BJ (cell line): ENCODE measurements at regions not wholly inside any gene's neighbourhood (a gene's known extent, or its start where the extent isn't known, plus 50 kb on each side); places are given as distances from the start of the nearest gene placed in this dataset.

Experiments
- CTCF ChIA-PET: fragments of 350-600 bp; formaldehyde crosslinking; extraction: SDS; loops from one replicate; lab custom pipeline; 2021; ENCODE audit warnings: antibody characterized with exemption, inconsistent platforms; lab: Yijun Ruan, JAX
- POLR2A ChIA-PET: fragments of 300-600 bp; sonication (Branson Sonifier 250); formaldehyde crosslinking; extraction: SDS; loops from one replicate; lab custom pipeline; 2021; ENCODE audit warnings: antibody characterized with exemption; lab: Charles Lee
- DNase-seq: peaks from one replicate; pipeline ENCODE4 v3.0.0-alpha.2; 2011; ENCODE audit warnings: low read depth
- H3K27me3 ChIP-seq: 2 replicates; pipeline ENCODE4 v1.6.0; 2011; ENCODE audit warnings: low read length; ENCODE audit not compliant: control insufficient read depth, insufficient read depth
- H3K36me3 ChIP-seq: 2 replicates; pipeline ENCODE4 v1.5.1; 2011; ENCODE audit warnings: low read length; ENCODE audit not compliant: control insufficient read depth, insufficient read depth
- H3K4me3 ChIP-seq: 2 replicates; pipeline ENCODE4 v1.5.1; 2011; ENCODE audit warnings: low read depth, mild to moderate bottlenecking, control low read depth, low read length
- CTCF ChIP-seq: IDR thresholded peaks from 2 replicates; pipeline ENCODE4 v1.5.1; 2011; ENCODE audit warnings: low read depth, mild to moderate bottlenecking, control low read depth, inconsistent platforms, low read length, moderate library complexity; ENCODE audit not compliant: insufficient read depth

GRCh38 chr5:138643040-138643791 is 68.0 kb upstream of the HSPA9 start:
- no peak for DNase-seq
- ChIA-PET CTCF (interaction anchor here (0.6 to 2.6 kb wide), 7 partner anchors 8 to 628 kb away, joined by 3 to 9 read pairs (median 4); no protein-coding TSS in a partner anchor), POLR2A (interaction anchor here (0.6 kb wide), 1 partner anchor 464 kb away, joined by 3 read pairs; no protein-coding TSS in a partner anchor)

GRCh38 chr5:138641547-138642298 is 66.5 kb upstream of the HSPA9 start:
- TF ChIP-seq CTCF, result peak; percentile 82
- POLR2A ChIA-PET, result interaction anchor here (0.6 kb wide), 1 partner anchor 167 kb away, joined by 4 read pairs; no protein-coding TSS in a partner anchor
- Histone ChIP-seq H3K27me3 (peaks cover 3% of the 10 kb centered on the region), H3K4me3 (no peak overlapping the region), H3K36me3 (no peaks in the 10 kb centered on the region)
- CTCF ChIA-PET, result interaction anchor here (0.6 to 2.6 kb wide), 16 partner anchors 8 to 630 kb away, joined by 3 to 14 read pairs (median 5); no protein-coding TSS in a partner anchor
- DNase-seq, result no peak

More at GRCh38 chr5:138643040-138643791, 68.0 kb upstream of the HSPA9 start:
- Histone ChIP-seq H3K4me3 (no peak overlapping the region), H3K27me3 (peaks cover 3% of the 10 kb centered on the region), H3K36me3 (no peaks in the 10 kb centered on the region)
- no peak for TF ChIP-seq CTCF

GRCh38 chr5:138640646-138641254 is 65.5 kb upstream of the HSPA9 start:
- no peaks in the 10 kb centered on the region for H3K36me3 ChIP-seq
- no peak for DNase-seq
- no peak for TF ChIP-seq CTCF
- ChIA-PET CTCF (interaction anchor here (0.6 to 2.1 kb wide), 14 partner anchors 9 to 628 kb away, joined by 3 to 14 read pairs (median 5); no protein-coding TSS in a partner anchor), POLR2A (interaction anchor here (0.6 kb wide), 1 partner anchor 168 kb away, joined by 4 read pairs; no protein-coding TSS in a partner anchor)
- peaks cover 3% of the 10 kb centered on the region for H3K27me3 ChIP-seq
- H3K4me3 ChIP-seq, result no peak overlapping the region

- POLR2A ChIA-PET, result no interaction called here
- no peak for TF ChIP-seq CTCF
- Histone ChIP-seq H3K4me3 (no peak overlapping the region), H3K36me3 (no peaks in the 10 kb centered on the region), H3K27me3 (peaks cover 3% of the 10 kb centered on the region)
- CTCF ChIA-PET, result interaction anchor here (1.0 to 2.1 kb wide), 6 partner anchors 10 to 622 kb away, joined by 3 to 14 read pairs (median 6); no protein-coding TSS in a partner anchor
- DNase-seq, result no peak
Measured at GRCh38 chr5:138640138-138640537, 64.9 kb upstream of the HSPA9 start.
